K562 (cell line): ENCODE measurements at regions not wholly inside any gene's neighbourhood (a gene's known extent, or its start where the extent isn't known, plus 50 kb on each side); places are given as distances from the start of the nearest gene placed in this dataset.

Source experiments
- ATAC-seq: fragments of 200-7000 bp; cut with Tn5 transposase; 3 replicates; pipeline ENCODE4 v1.9.1; 2020; ENCODE audit warnings: moderate library complexity
- BruUV-seq: library from RNA; stranded (reverse); fragments of 400-500 nt; replicated peaks from 2 replicates; lab custom pipeline; 2021; lab: Mats Ljungman, UMichigan
- CTCF ChIA-PET: fragments of 300-600 bp; formaldehyde crosslinking; extraction: SDS; loops from one replicate; lab custom pipeline; 2021; ENCODE audit warnings: low intra/inter-chr PET ratio; lab: Yijun Ruan, JAX
- POLR2A ChIA-PET: fragments of 300-600, 350-650 bp; sonication (Branson Sonifier 250); formaldehyde crosslinking; extraction: SDS; loops from one replicate; lab custom pipeline; 2021; ENCODE audit warnings: antibody characterized with exemption, inconsistent platforms; lab: Yijun Ruan, JAX
- DNase-seq, 4 experiments: peaks; one replicate each; pipeline versions ENCODE4 v3.0.0 to v3.0.0-alpha.2; 2011 to 2018; ENCODE audit warnings: low spot score in 3 of 4, mixed read lengths in 3 of 4; ENCODE audit errors: extremely low read depth in 1 of 4
- FAIRE-seq: peaks from 2 replicates; lab custom pipeline; 2011; peaks lifted over from hg19 to GRCh38; lab: Jason Lieb, UNC
- H2AFZ ChIP-seq: 2 replicates; pipeline ENCODE4 v1.6.0; 2011; ENCODE audit warnings: low read depth, low read length, control low read depth, inconsistent platforms
- H3K27ac ChIP-seq: fragments of 200-600 bp; 3 replicates; pipeline ENCODE4 v1.8.0; 2011; ENCODE audit warnings: low read depth, mild to moderate bottlenecking, control low read depth, inconsistent platforms, low read length, moderate library complexity, mixed read lengths; ENCODE audit errors: extremely low read depth
- H3K27me3 ChIP-seq, 2 experiments: fragments of 300-600 bp in 1 of 2; 2 replicates in 1 of 2; 3 replicates in 1 of 2; pipeline versions ENCODE4 v1.6.0 to v1.8.0; 2011; ENCODE audit warnings: inconsistent platforms in 2 of 2, low read length in 2 of 2, mild to moderate bottlenecking in 1 of 2, mixed read lengths in 1 of 2, moderate library complexity in 1 of 2; ENCODE audit not compliant: control insufficient read depth in 2 of 2, insufficient read depth in 2 of 2
- H3K36me3 ChIP-seq: fragments of 300-600 bp; 3 replicates; pipeline ENCODE4 v1.8.0; 2011; ENCODE audit warnings: mild to moderate bottlenecking, low read length, inconsistent platforms; ENCODE audit not compliant: control insufficient read depth, insufficient read depth
- H3K4me1 ChIP-seq, 2 experiments: fragments of 200-600 bp in 1 of 2; replicated peaks in 1 of 2; 2 replicates in 1 of 2; 3 replicates in 1 of 2; pipeline versions ENCODE4 v1.5.1 to v1.8.0; 2011; ENCODE audit warnings: inconsistent platforms in 2 of 2, low read length in 2 of 2, mild to moderate bottlenecking in 1 of 2, mixed read lengths in 1 of 2, moderate library complexity in 1 of 2; ENCODE audit not compliant: control insufficient read depth in 2 of 2, insufficient read depth in 2 of 2
- H3K4me2 ChIP-seq: 2 replicates; pipeline ENCODE4 v1.6.1; 2011; ENCODE audit warnings: low read length, control low read depth, inconsistent platforms, mixed read lengths; ENCODE audit not compliant: insufficient read depth
- H3K4me3 ChIP-seq: fragments of 200-600 bp; sonication (generic), shearing (Covaris generic); 2 replicates; pipeline ENCODE4 v1.5.1; 2016; ENCODE audit warnings: control low read depth, inconsistent platforms
- H3K79me2 ChIP-seq: fragments of 200-600 bp; 3 replicates; pipeline ENCODE4 v1.8.0; 2011; ENCODE audit warnings: low read length, inconsistent platforms; ENCODE audit not compliant: control insufficient read depth, insufficient read depth
- H3K9ac ChIP-seq, 2 experiments: 2 replicates each; pipeline versions ENCODE4 v1.6.0 to v1.6.1; 2011; ENCODE audit warnings: low read depth in 2 of 2, low read length in 2 of 2, control low read depth in 1 of 2, inconsistent platforms in 1 of 2, mild to moderate bottlenecking in 1 of 2, mixed read lengths in 1 of 2; ENCODE audit not compliant: insufficient read depth in 1 of 2
- H3K9me1 ChIP-seq: one replicate; pipeline ENCODE4 v1.6.0; 2011; ENCODE audit warnings: inconsistent platforms, mild to moderate bottlenecking, low read length, moderate library complexity; ENCODE audit not compliant: control insufficient read depth, insufficient read depth
- H3K9me3 ChIP-seq: replicated peaks from 2 replicates; pipeline ENCODE4 v1.5.1; 2011; ENCODE audit warnings: low read depth, low read length, inconsistent platforms; ENCODE audit not compliant: control insufficient read depth, insufficient read depth
- H4K20me1 ChIP-seq: replicated peaks from 2 replicates; pipeline ENCODE4 v1.6.1; 2011; ENCODE audit warnings: low read length, inconsistent platforms, mixed read lengths; ENCODE audit not compliant: control insufficient read depth, insufficient read depth
- BACH1 ChIP-seq: fragments of 200-800 bp; sonication (Bioruptor generic); IDR thresholded peaks from 2 replicates; pipeline ENCODE4 v1.6.1; 2016; ENCODE audit warnings: missing genetic modification characterization, missing compliant biosample characterization
- BRF1 ChIP-seq: IDR thresholded peaks from 3 replicates; pipeline ENCODE4 v1.6.1; 2011; ENCODE audit warnings: borderline replicate concordance, mild to moderate bottlenecking; ENCODE audit not compliant: insufficient read length; ENCODE audit errors: extremely low read depth
- HDAC1 ChIP-seq, 2 experiments: fragments of 450-650 bp; IDR thresholded peaks; 2 replicates each; pipeline ENCODE4 v1.6.1; 2016 to 2017; ENCODE audit warnings: inconsistent platforms in 1 of 2, mild to moderate bottlenecking in 1 of 2, moderate library complexity in 1 of 2
- HMGN3 ChIP-seq: IDR thresholded peaks from 2 replicates; pipeline ENCODE4 v1.6.1; 2011; ENCODE audit warnings: borderline replicate concordance, low read depth, mild to moderate bottlenecking, mixed read lengths, low read length; ENCODE audit not compliant: insufficient read length; ENCODE audit errors: extremely low read depth
- KDM2B ChIP-seq: fragments of 250-450 bp; sonication (Bioruptor Pico); IDR thresholded peaks from 2 replicates; pipeline ENCODE4 v1.8.0; 2021; ENCODE audit warnings: mild to moderate bottlenecking, moderate library complexity
- MYC ChIP-seq, 2 experiments: fragments of 250-450 bp in 1 of 2; sonication (Bioruptor Pico) in 1 of 2; IDR thresholded peaks; 2 replicates each; pipeline versions ENCODE4 v1.5.1 to v1.6.1; 2012 to 2021; ENCODE audit warnings: low read depth in 2 of 2, borderline replicate concordance in 1 of 2, improper control_type of control experiment in 1 of 2, low read length in 1 of 2, mild to moderate bottlenecking in 1 of 2, moderate library complexity in 1 of 2
- POLR2H ChIP-seq: IDR thresholded peaks from 2 replicates; pipeline ENCODE4 v1.6.1; 2016; ENCODE audit warnings: missing genetic modification characterization, low read depth, mild to moderate bottlenecking, control low read depth, missing compliant biosample characterization, moderate library complexity
- SIN3B ChIP-seq: fragments of 450-650 bp; IDR thresholded peaks from 2 replicates; pipeline ENCODE4 v1.6.1; 2017; ENCODE audit warnings: low read depth, mild to moderate bottlenecking, moderate library complexity
- ZBTB7A ChIP-seq: IDR thresholded peaks from 2 replicates; pipeline ENCODE4 v1.6.1; 2011; ENCODE audit warnings: low read depth, mild to moderate bottlenecking, low read length, moderate library complexity, borderline replicate concordance; ENCODE audit not compliant: control insufficient read depth
- ZNF133 ChIP-seq: fragments of 250-450 bp; sonication (Bioruptor Pico); IDR thresholded peaks from 2 replicates; pipeline ENCODE4 v1.4.0; 2020; ENCODE audit warnings: mild to moderate bottlenecking
- ZNF280B ChIP-seq: fragments of 250-450 bp; sonication (Bioruptor Pico); IDR thresholded peaks from 2 replicates; pipeline ENCODE4 v1.5.1; 2021; ENCODE audit warnings: mild to moderate bottlenecking
- ZNF444 ChIP-seq: fragments of 250-450 bp; sonication (Bioruptor Pico); IDR thresholded peaks from 2 replicates; pipeline ENCODE4 v1.4.0; 2020; ENCODE audit warnings: mild to moderate bottlenecking, moderate library complexity
- ZSCAN32 ChIP-seq: fragments of 450-650 bp; formaldehyde crosslinking; IDR thresholded peaks from 2 replicates; pipeline ENCODE4 v1.4.0; 2020; ENCODE audit warnings: mild to moderate bottlenecking, moderate library complexity
- WGBS: fragments of 100-300 bp; shearing (Covaris generic); methylation state at CpG from one replicate; pipeline ENCODE4 v1.1.6; 2016; ENCODE audit warnings: low coverage, mixed read lengths; ENCODE audit not compliant: insufficient coverage; ENCODE audit errors: missing lambda C conversion rate; 5-methylcytosine and 5-hydroxymethylcytosine counted together
- in situ Hi-C: fragments of 300-500 bp; cut with MboI; formaldehyde crosslinking; loops from 4 replicates; pipeline ENCODE4 v1.15.0; 2018; ENCODE audit warnings: inconsistent platforms, mixed read lengths
- intact Hi-C: fragments of 100-400 bp; cut with micrococcal nuclease; formaldehyde crosslinking; loops from 2 replicates; pipeline ENCODE4 v1.14.2; 2022
- TF ChIP-seq, protein P1 (sequence below), 2 experiments: fragments of 450-650 bp in 1 of 2; sonication (generic) in 1 of 2; formaldehyde crosslinking; conservative IDR thresholded peaks; 2 replicates each; pipeline versions ENCODE4 v1.4.0 to v1.8.1; 2020 to 2022; ENCODE audit warnings: mild to moderate bottlenecking in 1 of 2, missing genetic modification reagents in 1 of 2
- TF ChIP-seq, protein P2 (sequence below): sonication (generic); formaldehyde crosslinking; IDR thresholded peaks from 2 replicates; pipeline ENCODE4 v1.8.0; 2022; ENCODE audit warnings: mild to moderate bottlenecking, missing genetic modification reagents
- TF ChIP-seq, protein P3 (sequence below): sonication (generic); formaldehyde crosslinking; IDR thresholded peaks from 2 replicates; pipeline ENCODE4 v1.9.0; 2022; ENCODE audit warnings: mild to moderate bottlenecking, missing genetic modification reagents
- TF ChIP-seq, protein P4 (sequence below): fragments of 250-450 bp; sonication (Bioruptor Pico); IDR thresholded peaks from 2 replicates; pipeline ENCODE4 v1.8.0; 2022; ENCODE audit warnings: inconsistent platforms

DNA sequence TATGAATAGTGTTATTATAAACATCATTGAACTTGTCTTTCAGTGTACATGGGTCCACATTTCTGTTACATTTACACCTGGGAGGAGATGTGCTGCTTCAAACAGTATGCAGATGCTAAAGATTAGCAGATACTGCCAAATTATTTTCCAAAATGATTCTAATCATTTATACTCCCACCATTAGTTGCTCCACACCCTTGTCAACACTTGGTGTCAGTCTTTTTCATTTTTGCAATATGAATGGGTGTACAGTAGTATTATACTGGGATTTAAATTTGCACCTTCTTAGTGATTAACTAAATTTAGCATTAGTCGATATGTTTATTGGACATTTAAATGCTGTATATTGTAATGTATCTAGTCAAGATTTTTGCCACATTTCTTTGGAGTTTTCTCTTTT, 131.6 kb upstream of the GRID2 start:
- Histone ChIP-seq H3K4me1 (no peaks in the 10 kb centered on the region), H3K4me2 (no peak overlapping the region), H3K27ac (no peak overlapping the region), H3K4me3 (no peak overlapping the region), H2AFZ (no peak overlapping the region), H3K9ac (no peak overlapping the region), H3K9me1 (no peaks in the 10 kb centered on the region), H3K9me3 (no peaks in the 10 kb centered on the region; the same call in 1 of the 2 replicates), H4K20me1 (no peaks in the 10 kb centered on the region), H3K79me2 (no peaks in the 10 kb centered on the region), H3K27me3 (no peaks in the 10 kb centered on the region), H3K36me3 (no peaks in the 10 kb centered on the region)
- WGBS = 11% methylated on average over 1 of the region's 1 CpG
- BruUV-seq = no TSS peak
- intact Hi-C loops (no loop called here), in situ Hi-C loops (no loop called here)
- FAIRE-seq (no peak), DNase-seq (no peak), ATAC-seq (no peak)
- POLR2A ChIA-PET = no interaction called here
- CTCF ChIA-PET = no interaction called here
- TF ChIP-seq KDM2B = no peak
- TF ChIP-seq, protein P1, sequence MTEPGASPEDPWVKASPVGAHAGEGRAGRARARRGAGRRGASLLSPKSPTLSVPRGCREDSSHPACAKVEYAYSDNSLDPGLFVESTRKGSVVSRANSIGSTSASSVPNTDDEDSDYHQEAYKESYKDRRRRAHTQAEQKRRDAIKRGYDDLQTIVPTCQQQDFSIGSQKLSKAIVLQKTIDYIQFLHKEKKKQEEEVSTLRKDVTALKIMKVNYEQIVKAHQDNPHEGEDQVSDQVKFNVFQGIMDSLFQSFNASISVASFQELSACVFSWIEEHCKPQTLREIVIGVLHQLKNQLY (CRISPR knock-in tag; conservative IDR thresholded peaks at IDR 0.05) = no peak
- TF ChIP-seq HMGN3 = no peak
- TF ChIP-seq ZBTB7A = no peak
- no peak for TF ChIP-seq BACH1 (tag)
- no peak for TF ChIP-seq BRF1
- TF ChIP-seq MYC (IDR thresholded peaks at IDR 0.05; ENCODE audit: low read depth, low read length) = no peak
- no peak for TF ChIP-seq MYC (CRISPR knock-in tag; IDR thresholded peaks at IDR 0.05; ENCODE audit: borderline replicate concordance, low read depth)
- TF ChIP-seq HDAC1 (IDR thresholded peaks at IDR 0.05) = no peak
- TF ChIP-seq, protein P2, sequence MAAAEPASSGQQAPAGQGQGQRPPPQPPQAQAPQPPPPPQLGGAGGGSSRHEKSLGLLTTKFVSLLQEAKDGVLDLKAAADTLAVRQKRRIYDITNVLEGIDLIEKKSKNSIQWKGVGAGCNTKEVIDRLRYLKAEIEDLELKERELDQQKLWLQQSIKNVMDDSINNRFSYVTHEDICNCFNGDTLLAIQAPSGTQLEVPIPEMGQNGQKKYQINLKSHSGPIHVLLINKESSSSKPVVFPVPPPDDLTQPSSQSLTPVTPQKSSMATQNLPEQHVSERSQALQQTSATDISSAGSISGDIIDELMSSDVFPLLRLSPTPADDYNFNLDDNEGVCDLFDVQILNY (CRISPR knock-in tag) = no peak
- no peak for TF ChIP-seq ZNF444 (CRISPR knock-in tag)
- TF ChIP-seq ZNF133 = no peak
- TF ChIP-seq, protein P3, sequence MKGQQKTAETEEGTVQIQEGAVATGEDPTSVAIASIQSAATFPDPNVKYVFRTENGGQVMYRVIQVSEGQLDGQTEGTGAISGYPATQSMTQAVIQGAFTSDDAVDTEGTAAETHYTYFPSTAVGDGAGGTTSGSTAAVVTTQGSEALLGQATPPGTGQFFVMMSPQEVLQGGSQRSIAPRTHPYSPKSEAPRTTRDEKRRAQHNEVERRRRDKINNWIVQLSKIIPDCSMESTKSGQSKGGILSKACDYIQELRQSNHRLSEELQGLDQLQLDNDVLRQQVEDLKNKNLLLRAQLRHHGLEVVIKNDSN (CRISPR knock-in tag) = no peak
- TF ChIP-seq, protein P4, sequence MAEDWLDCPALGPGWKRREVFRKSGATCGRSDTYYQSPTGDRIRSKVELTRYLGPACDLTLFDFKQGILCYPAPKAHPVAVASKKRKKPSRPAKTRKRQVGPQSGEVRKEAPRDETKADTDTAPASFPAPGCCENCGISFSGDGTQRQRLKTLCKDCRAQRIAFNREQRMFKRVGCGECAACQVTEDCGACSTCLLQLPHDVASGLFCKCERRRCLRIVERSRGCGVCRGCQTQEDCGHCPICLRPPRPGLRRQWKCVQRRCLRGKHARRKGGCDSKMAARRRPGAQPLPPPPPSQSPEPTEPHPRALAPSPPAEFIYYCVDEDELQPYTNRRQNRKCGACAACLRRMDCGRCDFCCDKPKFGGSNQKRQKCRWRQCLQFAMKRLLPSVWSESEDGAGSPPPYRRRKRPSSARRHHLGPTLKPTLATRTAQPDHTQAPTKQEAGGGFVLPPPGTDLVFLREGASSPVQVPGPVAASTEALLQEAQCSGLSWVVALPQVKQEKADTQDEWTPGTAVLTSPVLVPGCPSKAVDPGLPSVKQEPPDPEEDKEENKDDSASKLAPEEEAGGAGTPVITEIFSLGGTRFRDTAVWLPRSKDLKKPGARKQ (CRISPR knock-in tag) = no peak
- TF ChIP-seq SIN3B = no peak
- no peak for TF ChIP-seq ZNF280B (CRISPR knock-in tag)
- TF ChIP-seq ZSCAN32 (CRISPR knock-in tag) = no peak
- no peak for TF ChIP-seq POLR2H (tag)
